ENCODE measurements at regions not wholly inside any gene's neighbourhood (a gene's known extent, or its start where the extent isn't known, plus 50 kb on each side); places are given as distances from the start of the nearest gene placed in this dataset.

- H3K36me3 ChIP-seq (ENCODE audit: control insufficient read depth, insufficient read depth, low read length): no peaks in the 10 kb centered on the region
- H3K9ac ChIP-seq (ENCODE audit: low read depth, low read length): no peak overlapping the region
- no peak overlapping the region for H3K27ac ChIP-seq (ENCODE audit: low read depth, low read length)
- H3K9me3 ChIP-seq (ENCODE audit: control insufficient read depth, insufficient read depth, low read length): no peaks in the 10 kb centered on the region
- H3K4me3 ChIP-seq (ENCODE audit: low read depth, low read length): no peak overlapping the region
- peaks cover 23% of the 10 kb centered on the region for H3K4me1 ChIP-seq (ENCODE audit: control insufficient read depth, insufficient read depth, low read length)
- H3K27me3 ChIP-seq (ENCODE audit: control insufficient read depth, insufficient read depth, low read length): no peaks in the 10 kb centered on the region
Measured at GRCh38 chr6:168160506-168161370, 81.7 kb upstream of the FRMD1 start.

GRCh38 chr6:168159506-168159905, 80.5 kb upstream of the FRMD1 start:
- Histone ChIP-seq H3K27me3 (ENCODE audit: control insufficient read depth, insufficient read depth, low read length) (no peaks in the 10 kb centered on the region), H3K4me1 (ENCODE audit: control insufficient read depth, insufficient read depth, low read length) (peaks cover 23% of the 10 kb centered on the region), H3K36me3 (ENCODE audit: control insufficient read depth, insufficient read depth, low read length) (no peaks in the 10 kb centered on the region), H3K9me3 (ENCODE audit: control insufficient read depth, insufficient read depth, low read length) (no peaks in the 10 kb centered on the region), H3K27ac (ENCODE audit: low read depth, low read length) (no peak overlapping the region), H3K9ac (ENCODE audit: low read depth, low read length) (no peak overlapping the region), H3K4me3 (ENCODE audit: low read depth, low read length) (no peak overlapping the region)

DNA sequence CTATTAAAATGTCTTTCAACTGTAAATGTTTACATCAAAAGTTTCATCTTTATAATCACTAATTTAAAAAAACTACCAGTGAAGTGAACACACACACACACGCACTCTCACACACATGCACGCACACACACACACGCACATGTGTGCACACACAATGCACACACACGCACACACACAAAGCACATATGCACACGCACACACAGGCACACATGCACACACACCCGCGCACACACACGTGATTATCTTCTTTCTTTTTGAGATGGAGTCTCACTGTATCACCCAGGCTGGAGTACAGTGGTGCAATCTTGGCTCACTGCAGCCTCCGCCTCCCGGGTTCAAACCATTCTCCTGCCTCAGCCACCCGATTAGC, 80.0 kb upstream of the FRMD1 start:
- peaks cover 23% of the 10 kb centered on the region for H3K4me1 ChIP-seq (ENCODE audit: control insufficient read depth, insufficient read depth, low read length)
- H3K27me3 ChIP-seq (ENCODE audit: control insufficient read depth, insufficient read depth, low read length): no peaks in the 10 kb centered on the region
- no peaks in the 10 kb centered on the region for H3K9me3 ChIP-seq (ENCODE audit: control insufficient read depth, insufficient read depth, low read length)
- H3K4me3 ChIP-seq (ENCODE audit: low read depth, low read length): no peak overlapping the region
- no peaks in the 10 kb centered on the region for H3K36me3 ChIP-seq (ENCODE audit: control insufficient read depth, insufficient read depth, low read length)
- H3K27ac ChIP-seq (ENCODE audit: low read depth, low read length): no peak overlapping the region
- H3K9ac ChIP-seq (ENCODE audit: low read depth, low read length): no peak overlapping the region

- Histone ChIP-seq H3K4me3 (ENCODE audit: low read depth, low read length) (no peak overlapping the region), H3K27ac (ENCODE audit: low read depth, low read length) (peak overlapping the region; percentile 82), H3K27me3 (ENCODE audit: control insufficient read depth, insufficient read depth, low read length) (no peaks in the 10 kb centered on the region)
Measured at GRCh38 chr6:168158213-168158979, 79.4 kb upstream of the FRMD1 start.

GRCh38 chr6:168157272-168158212, 78.5 kb upstream of the FRMD1 start:
- Histone ChIP-seq H3K9me3 (ENCODE audit: control insufficient read depth, insufficient read depth, low read length) (no peaks in the 10 kb centered on the region), H3K27ac (ENCODE audit: low read depth, low read length) (peak overlapping the region; percentile 82), H3K36me3 (ENCODE audit: control insufficient read depth, insufficient read depth, low read length) (no peaks in the 10 kb centered on the region), H3K4me1 (ENCODE audit: control insufficient read depth, insufficient read depth, low read length) (peaks cover 19% of the 10 kb centered on the region), H3K9ac (ENCODE audit: low read depth, low read length) (no peak overlapping the region), H3K4me3 (ENCODE audit: low read depth, low read length) (no peak overlapping the region), H3K27me3 (ENCODE audit: control insufficient read depth, insufficient read depth, low read length) (no peaks in the 10 kb centered on the region)

More at GRCh38 chr6:168158213-168158979, 79.4 kb upstream of the FRMD1 start:
- no peaks in the 10 kb centered on the region for H3K9me3 ChIP-seq (ENCODE audit: control insufficient read depth, insufficient read depth, low read length)
- H3K4me1 ChIP-seq (ENCODE audit: control insufficient read depth, insufficient read depth, low read length): peaks cover 19% of the 10 kb centered on the region
- no peaks in the 10 kb centered on the region for H3K36me3 ChIP-seq (ENCODE audit: control insufficient read depth, insufficient read depth, low read length)
- H3K9ac ChIP-seq (ENCODE audit: low read depth, low read length): no peak overlapping the region

DNA sequence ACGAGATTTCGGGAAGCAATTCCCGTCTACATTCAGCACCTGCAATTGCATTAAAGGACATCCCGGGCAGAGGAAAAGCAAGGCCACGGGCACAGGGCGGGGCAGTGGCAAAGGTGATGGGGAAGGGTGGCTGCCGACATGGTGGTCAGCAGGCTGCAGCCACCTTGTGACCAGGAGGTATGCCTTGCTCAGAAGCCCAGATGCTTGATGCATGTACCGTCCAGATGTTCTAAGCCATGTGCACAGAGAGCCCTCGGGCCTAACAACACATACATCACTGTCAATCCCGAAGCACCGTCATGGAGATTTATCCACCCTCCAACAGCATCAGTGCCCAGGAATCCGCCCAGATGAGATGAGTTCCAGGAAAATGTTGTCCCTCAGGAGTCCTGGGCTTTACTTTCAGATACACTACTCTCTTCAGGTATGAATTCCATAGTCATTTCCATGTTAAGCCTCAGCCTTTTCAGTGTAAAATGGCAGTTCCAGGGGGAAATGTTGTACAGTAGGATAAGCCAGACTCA, 77.8 kb upstream of the FRMD1 start:
- Histone ChIP-seq H3K27ac (ENCODE audit: low read depth, low read length) (peak overlapping the region; percentile 82), H3K9me3 (ENCODE audit: control insufficient read depth, insufficient read depth, low read length) (no peaks in the 10 kb centered on the region), H3K4me1 (ENCODE audit: control insufficient read depth, insufficient read depth, low read length) (peaks cover 19% of the 10 kb centered on the region), H3K36me3 (ENCODE audit: control insufficient read depth, insufficient read depth, low read length) (no peaks in the 10 kb centered on the region), H3K9ac (ENCODE audit: low read depth, low read length) (no peak overlapping the region), H3K27me3 (ENCODE audit: control insufficient read depth, insufficient read depth, low read length) (no peaks in the 10 kb centered on the region), H3K4me3 (ENCODE audit: low read depth, low read length) (no peak overlapping the region)

DNA sequence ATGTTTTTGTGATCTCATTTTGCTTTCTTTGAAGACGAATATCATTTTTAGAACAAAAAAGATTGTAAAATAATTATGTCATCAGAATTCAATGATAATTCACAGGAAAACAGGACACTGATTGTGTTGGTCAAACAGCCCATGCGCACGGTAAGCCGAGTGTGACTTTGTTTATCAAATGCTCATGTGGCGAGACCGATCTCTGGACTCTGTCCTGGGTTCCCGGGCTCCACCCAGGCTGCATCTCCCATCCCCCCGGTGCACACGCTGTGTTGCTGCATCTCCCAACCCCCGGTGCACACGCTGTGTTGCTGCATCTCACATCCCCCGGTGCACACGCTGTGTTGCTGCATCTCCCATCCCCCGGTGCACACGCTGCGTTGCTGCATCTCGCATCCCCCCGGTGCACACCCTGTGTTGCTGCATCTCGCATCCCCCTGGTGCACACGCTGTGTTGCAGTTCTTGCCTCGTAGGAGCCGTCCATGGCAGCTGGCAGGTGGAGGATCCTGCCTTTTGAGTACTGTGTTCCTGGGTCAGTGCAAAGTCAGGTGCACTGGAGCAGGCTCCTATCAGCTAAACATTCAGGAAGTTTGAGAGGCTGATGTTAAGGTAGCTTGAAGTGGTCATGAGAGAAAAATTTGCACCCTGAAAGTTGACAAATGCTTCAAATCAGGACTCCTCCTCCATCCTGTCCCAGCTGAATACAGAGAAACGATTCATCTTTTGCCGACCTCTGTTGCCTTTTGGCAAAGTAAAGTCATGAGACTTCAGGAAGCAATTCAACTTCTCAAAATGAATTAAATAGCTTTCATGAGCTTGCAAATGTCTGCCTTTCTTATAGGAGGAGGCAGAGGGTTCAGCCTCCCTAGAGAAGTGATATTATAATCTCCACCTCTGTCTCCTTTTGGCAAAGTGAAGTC, 77.1 kb upstream of the FRMD1 start:
- Histone ChIP-seq H3K27me3 (ENCODE audit: control insufficient read depth, insufficient read depth, low read length) (no peaks in the 10 kb centered on the region), H3K4me1 (ENCODE audit: control insufficient read depth, insufficient read depth, low read length) (peaks cover 19% of the 10 kb centered on the region), H3K9ac (ENCODE audit: low read depth, low read length) (no peak overlapping the region), H3K9me3 (ENCODE audit: control insufficient read depth, insufficient read depth, low read length) (no peaks in the 10 kb centered on the region), H3K4me3 (ENCODE audit: low read depth, low read length) (no peak overlapping the region), H3K36me3 (ENCODE audit: control insufficient read depth, insufficient read depth, low read length) (no peaks in the 10 kb centered on the region), H3K27ac (ENCODE audit: low read depth, low read length) (no peak overlapping the region)

DNA sequence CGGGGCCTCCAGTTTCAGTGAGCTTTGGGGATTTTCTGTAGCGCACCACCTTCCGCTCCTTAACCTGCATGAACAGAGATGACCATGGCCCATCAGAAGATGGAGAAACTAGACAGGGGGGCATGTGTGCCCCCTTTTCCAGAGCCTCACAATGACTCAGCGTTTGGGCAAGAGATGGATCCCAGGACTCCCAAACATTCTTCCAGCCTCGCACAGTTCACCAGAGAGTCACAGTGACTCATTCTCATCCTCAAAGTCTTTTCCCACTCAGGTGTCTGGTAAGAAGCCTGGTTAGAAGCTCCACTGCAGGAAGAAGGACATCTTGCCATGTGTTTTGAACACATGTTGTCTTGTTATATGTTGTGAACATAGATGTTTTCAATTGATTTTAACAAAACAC, 76.2 kb upstream of the FRMD1 start:
- H3K9me3 ChIP-seq (ENCODE audit: control insufficient read depth, insufficient read depth, low read length): no peaks in the 10 kb centered on the region
- no peaks in the 10 kb centered on the region for H3K27me3 ChIP-seq (ENCODE audit: control insufficient read depth, insufficient read depth, low read length)
- peaks cover 19% of the 10 kb centered on the region for H3K4me1 ChIP-seq (ENCODE audit: control insufficient read depth, insufficient read depth, low read length)
- no peaks in the 10 kb centered on the region for H3K36me3 ChIP-seq (ENCODE audit: control insufficient read depth, insufficient read depth, low read length)
- no peak overlapping the region for H3K27ac ChIP-seq (ENCODE audit: low read depth, low read length)
- no peak overlapping the region for H3K9ac ChIP-seq (ENCODE audit: low read depth, low read length)
- H3K4me3 ChIP-seq (ENCODE audit: low read depth, low read length): no peak overlapping the region

- Histone ChIP-seq H3K4me1 (ENCODE audit: control insufficient read depth, insufficient read depth, low read length) (peaks cover 19% of the 10 kb centered on the region), H3K9ac (ENCODE audit: low read depth, low read length) (no peak overlapping the region), H3K4me3 (ENCODE audit: low read depth, low read length) (no peak overlapping the region), H3K27ac (ENCODE audit: low read depth, low read length) (no peak overlapping the region), H3K36me3 (ENCODE audit: control insufficient read depth, insufficient read depth, low read length) (no peaks in the 10 kb centered on the region), H3K27me3 (ENCODE audit: control insufficient read depth, insufficient read depth, low read length) (no peaks in the 10 kb centered on the region), H3K9me3 (ENCODE audit: control insufficient read depth, insufficient read depth, low read length) (no peaks in the 10 kb centered on the region)
Measured at GRCh38 chr6:168154263-168154917, 75.4 kb upstream of the FRMD1 start.
